ENCODE measurements at regions not wholly inside any gene's neighbourhood (a gene's known extent, or its start where the extent isn't known, plus 50 kb on each side); places are given as distances from the start of the nearest gene placed in this dataset.

- no peak for DNase-seq (ENCODE audit: low spot score)
- intact Hi-C loops (cut with micrococcal nuclease): no loop called here
- Mint-ChIP-seq H3K4me1 (ENCODE audit: low read depth) (no peaks in the 10 kb centered on the region), H3K36me3 (ENCODE audit: low read depth) (no peaks in the 10 kb centered on the region), H3K27ac (no peak overlapping the region), H3K4me3 (no peak overlapping the region), H3K9me3 (no peaks in the 10 kb centered on the region), H3K27me3 (ENCODE audit: insufficient read depth) (no peaks in the 10 kb centered on the region)
Measured at GRCh38 chr10:24046060-24046459, 162.9 kb upstream of the KIAA1217 start.

- H3K27ac Mint-ChIP-seq: no peak overlapping the region
- intact Hi-C loops (cut with micrococcal nuclease): no loop called here
- no peaks in the 10 kb centered on the region for H3K9me3 Mint-ChIP-seq
- H3K4me3 Mint-ChIP-seq: no peak overlapping the region
- no peak for DNase-seq (ENCODE audit: low spot score)
- H3K4me1 Mint-ChIP-seq (ENCODE audit: low read depth): no peaks in the 10 kb centered on the region
- H3K27me3 Mint-ChIP-seq (ENCODE audit: insufficient read depth): no peaks in the 10 kb centered on the region
- no peaks in the 10 kb centered on the region for H3K36me3 Mint-ChIP-seq (ENCODE audit: low read depth)
Measured at GRCh38 chr10:24047176-24047575, 161.8 kb upstream of the KIAA1217 start.

- Mint-ChIP-seq H3K36me3 (ENCODE audit: low read depth) (no peaks in the 10 kb centered on the region), H3K27ac (no peak overlapping the region), H3K9me3 (no peaks in the 10 kb centered on the region), H3K27me3 (ENCODE audit: insufficient read depth) (no peaks in the 10 kb centered on the region), H3K4me1 (ENCODE audit: low read depth) (no peaks in the 10 kb centered on the region), H3K4me3 (no peak overlapping the region)
- intact Hi-C loops (cut with micrococcal nuclease): no loop called here
- DNase-seq (ENCODE audit: low spot score): no peak
Measured at GRCh38 chr10:24054421-24054820, 154.5 kb upstream of the KIAA1217 start.

GRCh38 chr10:24080207-24080606, 128.7 kb upstream of the KIAA1217 start:
- intact Hi-C loops (cut with micrococcal nuclease): no loop called here
- Mint-ChIP-seq H3K36me3 (ENCODE audit: low read depth) (no peaks in the 10 kb centered on the region), H3K4me3 (no peak overlapping the region), H3K27ac (no peak overlapping the region), H3K27me3 (ENCODE audit: insufficient read depth) (no peaks in the 10 kb centered on the region), H3K4me1 (ENCODE audit: low read depth) (no peaks in the 10 kb centered on the region), H3K9me3 (no peaks in the 10 kb centered on the region)
- DNase-seq (ENCODE audit: low spot score): no peak

- intact Hi-C loops (cut with micrococcal nuclease): no loop called here
- no peaks in the 10 kb centered on the region for H3K4me1 Mint-ChIP-seq (ENCODE audit: low read depth)
- H3K27me3 Mint-ChIP-seq (ENCODE audit: insufficient read depth): no peaks in the 10 kb centered on the region
- no peak for DNase-seq (ENCODE audit: low spot score)
- peaks cover 4% of the 10 kb centered on the region for H3K9me3 Mint-ChIP-seq
- no peaks in the 10 kb centered on the region for H3K36me3 Mint-ChIP-seq (ENCODE audit: low read depth)
- no peak overlapping the region for H3K27ac Mint-ChIP-seq
- H3K4me3 Mint-ChIP-seq: no peak overlapping the region
Measured at GRCh38 chr10:24086296-24087086, 122.4 kb upstream of the KIAA1217 start.

- intact Hi-C loops (cut with micrococcal nuclease): no loop called here
- no peaks in the 10 kb centered on the region for H3K4me1 Mint-ChIP-seq (ENCODE audit: low read depth)
- no peaks in the 10 kb centered on the region for H3K27me3 Mint-ChIP-seq (ENCODE audit: insufficient read depth)
- H3K4me3 Mint-ChIP-seq: no peak overlapping the region
- H3K36me3 Mint-ChIP-seq (ENCODE audit: low read depth): no peaks in the 10 kb centered on the region
- H3K27ac Mint-ChIP-seq: no peak overlapping the region
- peaks cover 12% of the 10 kb centered on the region for H3K9me3 Mint-ChIP-seq
- DNase-seq (ENCODE audit: low spot score): no peak
Measured at GRCh38 chr10:24091256-24091655, 117.7 kb upstream of the KIAA1217 start.

GRCh38 chr10:24096281-24096680, 112.7 kb upstream of the KIAA1217 start:
- Mint-ChIP-seq H3K9me3 (peaks cover 18% of the 10 kb centered on the region), H3K36me3 (ENCODE audit: low read depth) (no peaks in the 10 kb centered on the region), H3K27ac (no peak overlapping the region), H3K27me3 (ENCODE audit: insufficient read depth) (no peaks in the 10 kb centered on the region), H3K4me1 (ENCODE audit: low read depth) (no peaks in the 10 kb centered on the region), H3K4me3 (no peak overlapping the region)
- DNase-seq (ENCODE audit: low spot score): no peak
- intact Hi-C loops (cut with micrococcal nuclease): no loop called here

- no peaks in the 10 kb centered on the region for H3K36me3 Mint-ChIP-seq (ENCODE audit: low read depth)
- intact Hi-C loops (cut with micrococcal nuclease): no loop called here
- H3K4me3 Mint-ChIP-seq: no peak overlapping the region
- no peaks in the 10 kb centered on the region for H3K27me3 Mint-ChIP-seq (ENCODE audit: insufficient read depth)
- H3K4me1 Mint-ChIP-seq (ENCODE audit: low read depth): no peaks in the 10 kb centered on the region
- H3K9me3 Mint-ChIP-seq: peaks cover 18% of the 10 kb centered on the region
- DNase-seq (ENCODE audit: low spot score): no peak
- H3K27ac Mint-ChIP-seq: no peak overlapping the region
Measured at GRCh38 chr10:24097751-24098207, 111.2 kb upstream of the KIAA1217 start.

GRCh38 chr10:24104895-24105294, 104.0 kb upstream of the KIAA1217 start:
- intact Hi-C loops (cut with micrococcal nuclease): no loop called here
- no peak overlapping the region for H3K27ac Mint-ChIP-seq
- H3K4me1 Mint-ChIP-seq (ENCODE audit: low read depth): no peaks in the 10 kb centered on the region
- DNase-seq (ENCODE audit: low spot score): no peak
- no peaks in the 10 kb centered on the region for H3K27me3 Mint-ChIP-seq (ENCODE audit: insufficient read depth)
- H3K9me3 Mint-ChIP-seq: peaks cover 6% of the 10 kb centered on the region
- no peak overlapping the region for H3K4me3 Mint-ChIP-seq
- H3K36me3 Mint-ChIP-seq (ENCODE audit: low read depth): no peaks in the 10 kb centered on the region

GRCh38 chr10:24113901-24114300, 95.0 kb upstream of the KIAA1217 start:
- Mint-ChIP-seq H3K9me3 (no peaks in the 10 kb centered on the region), H3K36me3 (ENCODE audit: low read depth) (no peaks in the 10 kb centered on the region)

GRCh38 chr10:24114556-24114955, 94.4 kb upstream of the KIAA1217 start:
- intact Hi-C loops (cut with micrococcal nuclease): no loop called here
- H3K9me3 Mint-ChIP-seq: no peaks in the 10 kb centered on the region
- H3K4me3 Mint-ChIP-seq: no peak overlapping the region
- no peak for DNase-seq (ENCODE audit: low spot score)
- H3K4me1 Mint-ChIP-seq (ENCODE audit: low read depth): no peaks in the 10 kb centered on the region
- no peaks in the 10 kb centered on the region for H3K36me3 Mint-ChIP-seq (ENCODE audit: low read depth)
- no peaks in the 10 kb centered on the region for H3K27me3 Mint-ChIP-seq (ENCODE audit: insufficient read depth)
- no peak overlapping the region for H3K27ac Mint-ChIP-seq

More at GRCh38 chr10:24113901-24114300, 95.0 kb upstream of the KIAA1217 start:
- H3K4me3 Mint-ChIP-seq: no peak overlapping the region
- no peaks in the 10 kb centered on the region for H3K27me3 Mint-ChIP-seq (ENCODE audit: insufficient read depth)
- H3K4me1 Mint-ChIP-seq (ENCODE audit: low read depth): no peaks in the 10 kb centered on the region
- no peak for DNase-seq (ENCODE audit: low spot score)
- intact Hi-C loops (cut with micrococcal nuclease): no loop called here
- no peak overlapping the region for H3K27ac Mint-ChIP-seq

- no peaks in the 10 kb centered on the region for H3K27me3 Mint-ChIP-seq (ENCODE audit: insufficient read depth)
- H3K27ac Mint-ChIP-seq: no peak overlapping the region
- DNase-seq (ENCODE audit: low spot score): no peak
- no peak overlapping the region for H3K4me3 Mint-ChIP-seq
- no peaks in the 10 kb centered on the region for H3K4me1 Mint-ChIP-seq (ENCODE audit: low read depth)
- no peaks in the 10 kb centered on the region for H3K9me3 Mint-ChIP-seq
- no peaks in the 10 kb centered on the region for H3K36me3 Mint-ChIP-seq (ENCODE audit: low read depth)
- intact Hi-C loops (cut with micrococcal nuclease): no loop called here
Measured at GRCh38 chr10:24115403-24115802, 93.5 kb upstream of the KIAA1217 start.

GRCh38 chr10:24118246-24118645, 90.7 kb upstream of the KIAA1217 start:
- H3K27ac Mint-ChIP-seq: no peak overlapping the region
- no peak overlapping the region for H3K4me3 Mint-ChIP-seq
- H3K27me3 Mint-ChIP-seq (ENCODE audit: insufficient read depth): no peaks in the 10 kb centered on the region
- no peaks in the 10 kb centered on the region for H3K9me3 Mint-ChIP-seq
- no peaks in the 10 kb centered on the region for H3K4me1 Mint-ChIP-seq (ENCODE audit: low read depth)
- no peaks in the 10 kb centered on the region for H3K36me3 Mint-ChIP-seq (ENCODE audit: low read depth)
- intact Hi-C loops (cut with micrococcal nuclease): no loop called here
- no peak for DNase-seq (ENCODE audit: low spot score)

GRCh38 chr10:24119896-24120295, 89.0 kb upstream of the KIAA1217 start:
- no peak overlapping the region for H3K4me3 Mint-ChIP-seq
- H3K36me3 Mint-ChIP-seq (ENCODE audit: low read depth): no peaks in the 10 kb centered on the region

More at GRCh38 chr10:24119896-24120295, 89.0 kb upstream of the KIAA1217 start:
- DNase-seq (ENCODE audit: low spot score): no peak
- H3K27me3 Mint-ChIP-seq (ENCODE audit: insufficient read depth): no peaks in the 10 kb centered on the region
- H3K4me1 Mint-ChIP-seq (ENCODE audit: low read depth): no peaks in the 10 kb centered on the region
- no peak overlapping the region for H3K27ac Mint-ChIP-seq
- no peaks in the 10 kb centered on the region for H3K9me3 Mint-ChIP-seq
- intact Hi-C loops (cut with micrococcal nuclease): no loop called here
